ENCODE measurements at regions not wholly inside any gene's neighbourhood (a gene's known extent, or its start where the extent isn't known, plus 50 kb on each side); places are given as distances from the start of the nearest gene placed in this dataset.

DNA sequence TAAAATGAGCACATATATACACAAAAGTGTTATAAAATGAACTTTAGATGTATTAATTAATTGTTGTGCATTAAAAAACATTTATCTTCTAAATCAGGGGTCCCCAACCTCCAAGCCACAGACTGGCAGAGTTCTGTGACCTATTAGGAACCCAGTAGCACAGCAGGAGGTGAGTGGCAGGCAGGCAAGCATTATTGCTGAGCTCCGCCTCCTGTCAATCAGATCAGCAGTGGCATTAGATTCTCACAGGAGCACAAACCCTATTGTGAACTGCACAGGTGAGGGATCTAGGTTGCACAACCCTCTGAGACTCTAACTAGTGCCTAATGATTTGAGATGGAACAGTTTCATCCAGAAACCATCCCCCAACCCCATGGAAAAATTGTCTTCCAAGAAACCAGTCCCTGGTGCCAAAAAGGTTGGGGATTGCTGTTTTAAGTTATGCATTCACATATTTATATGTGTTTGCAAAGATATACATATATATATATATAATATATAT, 583.7 kb downstream of the KCNJ2 start:
- DNase-seq: no peak

DNA sequence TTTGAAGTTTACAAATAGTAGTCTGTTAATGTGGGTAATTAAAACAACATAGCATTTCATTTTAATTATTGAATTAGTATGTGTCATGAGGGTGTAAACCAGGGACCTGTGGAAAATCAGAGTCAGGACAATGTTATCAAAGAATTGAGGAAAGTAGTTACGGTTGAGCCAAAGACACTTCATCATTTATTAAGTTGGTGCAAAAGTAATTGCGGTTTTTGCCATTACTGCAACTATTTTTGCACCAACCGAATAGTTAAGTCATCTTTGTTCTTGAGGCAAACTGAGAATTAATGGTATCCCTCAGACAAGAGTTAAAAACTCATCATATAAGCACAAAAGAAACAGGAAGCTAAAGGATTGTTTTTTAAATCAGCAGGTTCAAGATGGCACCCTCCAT, 593.7 kb downstream of the KCNJ2 start:
- no peak for DNase-seq

DNA sequence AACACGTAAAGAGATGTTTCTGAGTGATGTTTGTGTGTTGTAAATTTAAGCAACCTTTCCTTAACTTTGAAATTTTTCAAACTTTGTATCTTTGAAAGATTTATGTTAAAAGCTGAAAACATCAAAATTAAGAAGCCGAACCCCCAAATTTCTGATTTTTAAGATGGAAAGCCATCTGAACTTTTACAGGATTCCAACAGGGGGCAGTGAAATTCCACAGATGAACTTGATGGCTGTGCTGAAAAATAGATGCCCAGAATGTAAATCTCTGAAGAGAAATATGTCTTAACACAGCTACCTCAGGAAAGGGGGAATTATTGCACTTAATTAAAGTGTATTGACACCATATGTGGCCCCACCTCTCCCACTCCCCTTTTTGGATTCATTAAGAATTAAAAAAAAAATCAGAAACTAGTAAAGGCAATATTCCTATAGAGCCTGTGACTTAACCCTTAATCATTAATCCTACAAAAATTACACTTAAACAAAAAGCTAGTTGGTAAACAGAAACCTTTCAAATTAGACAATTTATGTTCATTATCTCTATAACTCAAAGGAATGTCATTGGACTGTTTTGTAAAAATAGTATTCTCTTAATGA, 597.9 kb downstream of the KCNJ2 start:
- no peak for DNase-seq

DNA sequence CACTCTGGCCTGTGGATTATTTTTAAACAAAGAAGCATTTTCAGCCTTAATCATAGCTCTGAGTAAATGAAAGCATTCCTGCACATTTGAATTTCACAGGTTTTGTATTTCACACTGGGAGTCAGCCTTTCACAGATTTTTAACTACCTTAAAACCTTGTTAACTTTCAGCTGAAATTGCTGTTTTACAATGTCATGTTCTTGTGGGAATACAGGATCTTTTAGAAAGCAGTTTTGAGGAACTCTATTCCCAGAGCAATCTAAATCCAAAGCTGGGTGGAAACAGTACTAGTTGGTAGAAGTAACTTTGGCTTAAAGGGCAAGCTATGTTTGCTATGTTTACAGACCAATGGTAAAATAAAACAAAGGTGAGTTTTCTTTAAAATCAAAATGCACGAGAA, 600.6 kb downstream of the KCNJ2 start:
- no peak for DNase-seq

DNA sequence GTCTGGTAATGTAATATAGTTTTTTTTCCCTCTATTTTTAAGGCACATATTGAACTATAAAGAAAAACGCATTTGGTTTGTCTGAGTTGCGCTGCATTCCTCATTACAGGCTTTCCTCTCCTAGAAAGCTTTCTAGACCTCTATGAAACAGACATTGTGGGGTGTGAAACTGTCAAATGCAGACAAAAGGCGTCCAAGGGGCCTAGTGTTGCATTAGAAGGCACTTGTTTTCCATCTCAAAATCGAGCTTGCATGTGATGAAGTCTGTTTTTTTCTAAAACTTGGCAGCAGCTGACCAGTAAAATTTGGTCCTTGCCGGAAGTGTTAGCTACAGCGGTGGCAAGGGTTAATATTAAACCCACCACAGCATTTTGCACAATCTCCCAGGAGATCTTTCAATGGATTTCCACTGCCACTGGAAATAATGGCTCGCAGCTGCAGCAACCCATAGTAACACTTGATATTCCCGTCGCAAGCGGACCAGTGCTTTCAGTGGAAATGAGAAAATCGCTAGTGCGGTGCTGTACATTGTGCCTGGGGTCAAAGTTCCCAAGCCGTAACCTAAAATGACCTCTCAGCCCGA, 602.6 kb downstream of the KCNJ2 start:
- no peak for DNase-seq

DNA sequence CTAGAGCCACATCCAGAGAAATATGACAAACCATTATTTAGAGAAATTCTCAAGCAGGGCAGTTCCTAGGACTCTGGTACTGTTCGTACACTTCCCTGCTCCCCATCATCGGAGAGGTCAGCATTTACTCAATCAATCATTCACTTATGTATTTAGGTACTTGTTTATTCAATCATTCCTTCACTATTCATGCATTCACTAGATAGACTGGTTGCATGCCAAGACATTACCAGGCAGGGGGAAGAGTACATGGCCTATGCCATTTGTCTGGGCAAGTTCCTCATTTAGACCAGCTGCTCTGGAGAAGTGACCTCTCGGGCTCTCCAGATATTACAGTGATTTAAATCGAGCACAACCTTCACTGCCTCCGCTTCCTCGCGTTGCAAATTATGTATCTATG, 603.4 kb downstream of the KCNJ2 start:
- no peak for DNase-seq

DNA sequence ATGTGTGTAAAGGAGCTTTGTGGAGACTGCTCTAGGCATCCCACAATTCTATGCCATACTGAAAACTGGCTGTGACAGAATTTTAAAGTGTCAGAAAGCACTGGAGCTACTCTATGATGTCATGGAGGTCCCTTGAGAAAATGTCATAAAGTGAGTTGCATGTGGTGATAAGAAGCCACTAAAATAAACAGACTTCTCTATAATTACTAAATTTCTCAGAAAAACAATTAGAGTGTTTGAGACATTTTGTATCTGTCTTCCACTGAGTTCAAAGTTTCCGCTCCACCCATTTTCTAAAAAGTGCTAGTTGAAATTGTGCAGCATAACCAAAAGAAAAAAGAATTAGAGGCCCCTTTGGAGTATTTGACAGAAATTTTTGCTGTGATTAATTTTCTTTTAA, 603.9 kb downstream of the KCNJ2 start:
- no peak for DNase-seq

DNA sequence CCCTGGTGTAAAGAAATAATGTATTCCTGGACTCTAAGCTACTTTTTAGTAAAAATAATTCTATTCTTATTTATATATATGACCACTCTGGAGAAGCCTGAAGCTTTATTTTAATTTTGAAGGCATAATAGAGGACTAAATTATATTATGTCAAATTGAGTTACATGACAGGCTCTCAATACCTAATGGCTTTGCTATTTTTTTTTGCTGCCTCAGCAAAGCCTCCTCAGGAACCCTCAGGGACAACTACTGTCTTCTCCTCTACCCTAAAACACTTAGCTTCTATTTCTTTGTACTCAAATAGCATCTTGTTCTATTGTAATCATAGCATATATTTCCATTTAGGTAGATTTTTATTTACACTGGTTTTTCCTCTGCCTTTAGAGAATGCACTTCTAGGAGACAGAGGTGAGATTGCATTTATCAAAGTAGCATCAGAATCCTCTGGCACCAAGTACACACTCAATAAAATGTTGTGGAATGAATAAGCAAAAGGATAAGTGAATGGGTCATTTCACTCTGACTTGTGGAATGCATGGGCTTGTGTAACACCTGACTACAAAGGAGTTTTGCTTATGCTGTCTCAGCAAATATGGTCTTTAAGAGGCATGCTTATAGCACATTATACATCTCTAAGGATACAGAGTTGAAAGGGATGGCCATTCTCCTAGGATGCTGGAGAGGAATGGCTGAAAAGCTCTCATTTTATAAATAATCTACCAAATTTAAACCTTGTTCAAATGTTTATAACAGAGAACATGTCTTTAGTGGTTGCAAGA, 605.2 kb downstream of the KCNJ2 start:
- DNase-seq: no peak

DNA sequence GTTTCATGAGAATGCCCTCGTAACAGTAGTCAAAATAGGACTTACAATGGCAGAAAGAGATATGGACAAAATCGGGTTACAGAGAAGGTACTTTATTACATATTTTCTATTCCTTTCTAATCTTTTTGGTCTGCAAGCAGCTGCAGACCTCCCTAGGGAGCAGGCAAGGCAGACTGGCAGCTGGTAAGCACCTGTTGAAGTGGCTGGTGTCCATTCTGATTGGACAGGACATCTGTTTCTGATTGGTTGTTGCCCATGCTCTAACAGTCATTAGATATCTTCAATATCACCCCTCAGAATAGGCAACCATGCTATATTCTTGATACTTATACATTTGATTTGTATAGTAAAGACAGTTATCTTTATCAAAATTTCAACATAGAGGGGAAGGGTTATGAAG, 606.3 kb downstream of the KCNJ2 start:
- no peak for DNase-seq

DNA sequence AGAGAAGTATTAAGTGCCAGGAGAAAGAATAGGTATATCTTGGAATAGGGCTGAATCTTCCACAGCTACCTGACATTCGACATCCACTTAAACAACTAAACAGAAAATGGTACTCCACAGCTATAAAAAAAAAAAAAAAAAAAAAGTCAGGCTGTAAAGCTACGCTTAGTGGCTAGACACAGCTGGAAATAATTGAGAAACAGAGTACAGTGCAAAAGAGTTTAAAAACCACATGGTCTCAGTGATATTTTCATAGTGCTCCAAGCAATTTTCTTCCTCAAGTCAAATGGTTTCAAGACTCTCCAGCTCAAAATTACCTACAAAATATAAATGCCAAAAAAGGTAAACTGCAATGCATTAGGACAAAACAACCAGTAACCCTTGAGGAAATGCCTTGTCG, 607.1 kb downstream of the KCNJ2 start:
- DNase-seq: no peak

DNA sequence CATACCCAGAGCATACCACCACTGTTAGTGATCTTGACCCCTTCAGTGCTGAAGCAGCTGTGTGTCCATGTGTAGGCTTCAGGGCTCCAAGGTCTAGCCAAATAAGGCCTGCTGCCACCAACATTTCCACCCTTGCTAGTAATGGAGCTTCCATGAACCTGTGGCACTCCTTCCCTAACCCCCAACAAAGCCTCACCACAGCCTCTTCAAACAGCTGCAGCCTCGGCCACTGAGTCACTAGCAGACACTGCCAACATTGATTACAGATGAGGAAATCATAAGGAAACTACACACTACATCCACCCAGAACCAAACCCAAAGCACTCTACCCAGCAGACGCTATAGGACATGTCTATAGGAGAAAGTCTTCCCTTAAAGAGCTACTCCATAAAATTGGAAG, 610.7 kb downstream of the KCNJ2 start:
- DNase-seq: no peak

DNA sequence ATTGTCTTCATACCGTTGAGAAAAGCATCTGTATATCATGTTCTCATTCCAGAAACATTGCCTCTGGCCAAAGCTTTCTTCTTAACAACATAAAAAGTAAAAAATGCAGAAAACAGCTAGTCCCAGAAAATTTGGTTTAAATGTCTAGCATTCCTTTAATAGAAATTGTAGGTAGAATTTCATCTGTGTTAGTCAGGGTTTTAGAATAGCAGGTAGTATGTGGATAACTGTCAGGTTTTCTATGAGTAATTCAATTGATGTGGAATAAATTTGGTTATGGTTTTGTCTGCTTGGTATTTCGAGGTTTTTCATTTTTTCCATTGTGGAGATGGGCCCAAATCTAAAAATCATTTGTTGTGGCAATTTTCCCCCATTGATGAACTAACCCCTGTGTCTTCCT, 616.7 kb downstream of the KCNJ2 start:
- DNase-seq: no peak

DNA sequence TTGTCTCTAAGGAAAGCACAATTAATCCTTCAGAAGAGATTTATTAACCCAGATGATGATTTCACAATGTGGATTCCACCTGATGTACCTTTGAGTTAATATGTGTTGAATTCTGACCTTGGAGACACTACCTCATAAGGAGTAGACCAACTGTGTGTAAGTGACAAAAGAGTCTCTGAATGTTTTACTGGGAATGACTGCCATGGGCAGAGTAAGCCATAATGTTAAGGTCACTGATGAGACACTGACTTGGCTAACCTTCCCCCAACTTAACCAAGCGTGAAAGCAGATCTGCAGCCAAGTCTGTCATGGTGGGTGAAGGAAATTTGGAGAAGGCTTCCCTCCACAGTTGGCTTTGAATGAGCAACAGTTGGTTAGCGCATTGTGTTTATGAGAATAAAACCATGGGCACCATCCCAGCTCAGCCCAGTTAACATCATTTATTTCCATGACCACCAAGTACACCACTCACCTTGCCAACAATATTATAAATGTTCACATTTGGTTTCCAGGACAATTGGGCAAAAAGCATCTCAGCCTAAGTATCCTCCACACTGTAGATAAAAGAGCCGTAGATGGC, 618.5 kb downstream of the KCNJ2 start:
- DNase-seq: no peak

DNA sequence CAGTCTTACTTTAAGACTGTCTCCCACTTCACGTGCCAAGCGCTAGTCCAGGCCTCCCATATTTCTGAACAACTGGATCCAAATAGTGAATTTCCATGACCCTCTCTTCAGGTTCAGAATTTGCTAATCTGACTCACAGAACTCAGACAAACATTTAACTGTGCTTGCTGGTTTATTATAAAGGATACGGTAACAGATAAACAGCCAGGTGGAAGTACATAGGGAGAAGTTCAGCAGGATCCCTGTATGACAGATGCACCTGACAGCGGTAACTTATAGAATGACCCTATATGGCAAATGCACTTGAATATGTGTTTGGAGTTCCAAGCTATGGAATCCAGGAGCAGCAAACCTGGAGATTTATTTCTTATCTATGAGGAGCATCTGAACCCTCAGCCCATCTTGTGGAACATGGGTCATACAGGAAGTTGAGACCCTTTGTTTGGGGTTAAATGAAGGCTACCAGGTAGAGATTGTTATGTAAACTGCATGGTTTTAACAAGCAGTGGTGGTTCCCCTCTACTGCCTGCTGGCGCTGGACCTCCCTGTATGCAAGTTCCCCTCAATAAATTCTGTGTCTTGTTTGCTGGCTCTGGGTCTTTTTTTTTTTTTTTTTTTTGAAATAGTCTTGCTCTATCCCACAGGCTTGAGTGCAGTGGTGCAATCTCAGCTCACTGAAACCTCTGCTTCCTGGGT, 622.6 kb downstream of the KCNJ2 start:
- no peak for DNase-seq

DNA sequence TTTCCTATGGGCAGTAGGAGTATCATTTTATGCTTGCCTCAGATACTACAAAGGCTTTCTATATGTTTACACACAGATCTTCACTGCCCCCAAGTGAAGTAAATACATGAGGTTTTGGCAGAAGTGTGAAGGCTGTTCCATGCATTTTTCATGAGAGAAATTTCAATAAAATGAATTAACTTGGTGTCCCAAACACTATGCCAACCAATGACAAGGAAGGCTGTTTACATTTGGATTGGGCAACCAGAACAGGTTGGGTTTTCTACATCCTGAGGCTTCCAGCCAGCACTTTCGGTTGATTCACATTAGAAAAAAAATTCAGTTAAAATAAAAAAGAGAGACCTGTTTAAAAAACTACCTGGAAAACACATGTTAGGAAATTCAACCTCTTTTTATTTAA, 625.4 kb downstream of the KCNJ2 start:
- DNase-seq: no peak

DNA sequence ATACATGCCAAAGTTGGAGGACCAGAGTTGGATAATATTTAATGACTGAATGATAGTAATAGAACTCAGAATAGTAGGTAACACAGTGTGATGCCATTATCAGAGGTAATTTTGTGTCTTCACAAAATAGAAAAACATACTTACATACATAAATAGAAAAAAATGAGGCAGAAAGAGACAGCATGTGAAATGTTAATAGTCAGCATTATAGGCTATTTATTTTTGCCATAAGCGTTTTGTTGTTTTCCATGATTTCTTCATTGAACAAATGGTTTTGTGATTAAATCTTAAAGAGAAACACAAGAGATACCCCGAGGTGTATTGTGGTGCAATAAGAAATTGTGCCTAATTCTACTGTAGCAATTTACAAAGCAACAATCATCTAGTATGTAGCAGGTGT, 626.3 kb downstream of the KCNJ2 start:
- no peak for DNase-seq

DNA sequence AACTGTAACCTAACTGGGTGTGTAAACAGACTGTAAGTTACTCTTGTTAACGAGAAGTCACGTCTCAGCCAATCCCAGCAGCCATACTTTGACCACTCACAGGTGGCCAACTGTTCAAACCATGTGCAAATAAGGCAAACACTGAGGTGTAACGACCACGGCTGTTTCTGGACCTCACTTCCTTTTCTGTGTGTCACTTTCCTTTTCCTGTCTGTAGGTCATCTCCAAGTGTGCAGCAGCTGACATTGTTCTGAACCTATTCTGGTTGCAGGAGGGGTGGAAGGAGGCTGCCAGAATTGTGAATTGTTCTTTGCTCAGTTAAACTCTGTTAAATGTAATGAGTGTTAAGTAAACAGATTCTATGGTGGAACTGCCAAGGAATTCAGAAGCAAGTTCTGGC, 627.4 kb downstream of the KCNJ2 start:
- no peak for DNase-seq

DNA sequence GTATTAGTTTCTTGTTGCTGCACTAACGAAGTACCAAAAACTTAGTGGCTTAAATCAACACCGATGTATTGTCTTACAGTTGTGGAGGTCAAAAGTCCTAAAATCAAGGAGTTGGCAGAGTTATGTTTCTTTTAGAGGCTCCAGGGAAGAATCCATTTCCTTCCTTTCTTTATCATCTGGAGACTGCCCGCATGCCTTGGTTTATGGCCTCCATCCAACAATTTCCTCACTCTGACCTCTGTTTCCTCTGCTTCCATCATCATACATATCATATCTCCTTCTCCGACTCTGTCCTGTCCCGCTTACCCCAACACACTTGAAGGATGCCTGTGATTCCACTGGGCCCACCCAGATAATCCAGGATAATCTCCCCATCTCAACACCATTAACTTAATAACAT, 627.8 kb downstream of the KCNJ2 start:
- DNase-seq: no peak

DNA sequence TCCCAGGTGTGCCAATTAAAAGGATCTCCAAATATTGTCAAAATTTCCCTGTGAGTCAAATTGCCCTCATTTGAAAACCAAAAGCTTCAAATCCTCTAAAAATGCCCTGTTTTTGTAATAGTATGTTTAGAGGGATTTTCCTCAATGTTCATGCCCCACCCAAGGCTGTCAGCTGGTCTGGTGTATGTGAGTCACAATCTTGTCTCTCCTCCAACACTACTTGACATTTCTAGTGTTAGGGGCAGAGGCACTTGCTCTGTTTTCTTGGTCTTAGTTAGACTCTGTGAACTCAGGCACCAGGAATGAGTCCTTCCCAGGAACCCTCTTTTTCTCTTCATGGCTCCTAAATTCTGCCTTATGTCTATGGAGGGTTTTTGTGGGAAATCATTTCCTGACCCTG, 634.8 kb downstream of the KCNJ2 start:
- DNase-seq: no peak

DNA sequence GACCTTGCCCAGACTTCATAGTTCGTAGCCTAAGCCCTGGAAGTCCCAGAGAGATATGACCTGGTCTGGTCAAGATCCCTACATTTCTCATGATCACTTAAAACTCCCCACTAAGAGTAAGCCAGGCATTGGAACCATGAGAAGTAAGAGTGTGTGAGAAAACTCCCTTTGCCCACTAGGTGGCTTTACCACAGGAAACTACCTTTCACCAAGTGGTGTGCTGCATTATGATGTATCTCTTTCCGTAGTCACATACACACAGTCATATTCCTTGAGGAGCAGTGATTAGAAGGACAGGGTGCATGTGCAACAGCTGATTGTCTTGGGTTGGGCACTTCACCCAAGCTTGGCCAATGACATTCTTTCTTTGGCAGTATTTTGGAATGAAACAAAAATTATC, 639.3 kb downstream of the KCNJ2 start:
- DNase-seq: no peak

DNA sequence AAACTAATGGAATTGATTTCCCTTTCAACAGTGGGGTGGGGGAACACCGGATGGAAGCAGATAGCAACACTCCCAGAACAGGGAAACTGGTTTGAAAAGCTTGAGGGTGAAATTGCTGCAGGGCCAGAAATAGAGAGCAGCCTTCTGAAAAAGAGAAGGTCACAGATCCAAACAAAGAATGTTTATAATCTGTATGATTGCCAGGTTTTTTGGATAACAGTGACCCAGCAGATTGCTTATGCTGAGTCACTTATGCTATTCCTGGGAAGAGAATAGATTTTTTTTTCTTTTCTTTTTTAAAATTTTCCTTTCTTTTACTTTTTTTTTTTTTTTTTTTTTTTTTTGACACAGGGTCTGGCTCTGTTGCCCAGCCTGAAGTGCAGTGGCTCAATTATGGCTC, 641.3 kb downstream of the KCNJ2 start:
- DNase-seq: no peak

DNA sequence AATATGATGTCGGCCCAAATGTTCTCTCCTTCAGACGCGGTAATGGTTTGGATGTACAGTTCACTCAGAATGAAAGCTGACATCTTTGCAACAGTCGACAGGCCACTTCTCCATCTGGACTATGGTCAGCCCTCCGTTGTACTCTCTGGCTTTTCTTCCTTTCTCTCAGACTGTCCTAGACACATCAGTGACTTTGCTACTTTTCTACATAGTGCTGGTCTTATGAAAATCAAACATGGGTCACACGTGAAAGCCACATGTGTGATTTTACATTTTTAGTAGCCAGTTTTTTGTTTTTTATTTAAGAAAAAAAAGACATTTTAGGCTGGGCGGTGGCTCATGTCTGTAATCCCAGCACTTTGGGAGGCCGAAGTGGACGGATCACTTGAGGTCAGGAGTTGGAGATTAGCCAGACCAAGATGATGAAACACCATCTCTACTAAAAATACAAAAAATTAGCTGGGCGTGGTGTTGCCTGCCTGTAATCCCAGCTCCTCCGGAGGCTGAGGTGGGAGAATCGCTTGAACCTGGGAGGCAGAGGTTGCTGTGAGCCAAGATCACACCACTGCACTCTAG, 644.1 kb downstream of the KCNJ2 start:
- no peak for DNase-seq

DNA sequence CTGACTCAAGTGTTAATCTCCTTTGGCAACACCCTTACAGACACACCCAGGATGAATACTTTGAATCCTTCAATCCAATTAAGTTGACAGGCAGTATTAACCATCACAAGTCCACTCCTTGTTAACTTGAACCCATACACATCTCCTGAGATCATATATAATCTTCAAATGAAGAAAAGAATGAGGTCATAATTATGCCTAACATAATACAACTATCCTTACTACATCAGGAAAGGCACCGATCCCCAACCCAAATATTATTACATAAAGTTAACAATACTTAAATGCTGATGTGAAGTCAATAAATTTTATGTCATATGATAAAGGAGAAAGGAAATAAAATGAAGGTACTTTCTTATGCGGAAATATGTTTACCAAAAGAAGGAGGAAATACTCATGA, 649.9 kb downstream of the KCNJ2 start:
- DNase-seq: no peak

Measured in activated T-cell treated with anti-CD3 and anti-CD28 coated beads, Interleukin-2, amount 50 U/mL, for 48 hours (primary cell).